GM12874 (cell line): ENCODE measurements at regions not wholly inside any gene's neighbourhood (a gene's known extent, or its start where the extent isn't known, plus 50 kb on each side); places are given as distances from the start of the nearest gene placed in this dataset.

Source experiments
- TF ChIP-seq, protein P1 (sequence below): IDR thresholded peaks from 2 replicates; pipeline ENCODE4 v1.5.1; 2011; ENCODE audit warnings: low read depth, mild to moderate bottlenecking, control low read depth, low read length, moderate library complexity; ENCODE audit not compliant: insufficient read depth

GRCh38 chr20:39210341-39211036 is 248.3 kb downstream of the DHX35 start:
- TF ChIP-seq, protein P1, sequence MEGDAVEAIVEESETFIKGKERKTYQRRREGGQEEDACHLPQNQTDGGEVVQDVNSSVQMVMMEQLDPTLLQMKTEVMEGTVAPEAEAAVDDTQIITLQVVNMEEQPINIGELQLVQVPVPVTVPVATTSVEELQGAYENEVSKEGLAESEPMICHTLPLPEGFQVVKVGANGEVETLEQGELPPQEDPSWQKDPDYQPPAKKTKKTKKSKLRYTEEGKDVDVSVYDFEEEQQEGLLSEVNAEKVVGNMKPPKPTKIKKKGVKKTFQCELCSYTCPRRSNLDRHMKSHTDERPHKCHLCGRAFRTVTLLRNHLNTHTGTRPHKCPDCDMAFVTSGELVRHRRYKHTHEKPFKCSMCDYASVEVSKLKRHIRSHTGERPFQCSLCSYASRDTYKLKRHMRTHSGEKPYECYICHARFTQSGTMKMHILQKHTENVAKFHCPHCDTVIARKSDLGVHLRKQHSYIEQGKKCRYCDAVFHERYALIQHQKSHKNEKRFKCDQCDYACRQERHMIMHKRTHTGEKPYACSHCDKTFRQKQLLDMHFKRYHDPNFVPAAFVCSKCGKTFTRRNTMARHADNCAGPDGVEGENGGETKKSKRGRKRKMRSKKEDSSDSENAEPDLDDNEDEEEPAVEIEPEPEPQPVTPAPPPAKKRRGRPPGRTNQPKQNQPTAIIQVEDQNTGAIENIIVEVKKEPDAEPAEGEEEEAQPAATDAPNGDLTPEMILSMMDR: no peak

GRCh38 chr20:39206899-39207564 is 244.9 kb downstream of the DHX35 start:
- TF ChIP-seq, protein P1: no peak

- TF ChIP-seq, protein P1: no peak
Observed at GRCh38 chr20:39195582-39196021, 233.5 kb downstream of the DHX35 start.

GRCh38 chr20:39190666-39191570 is 228.8 kb downstream of the DHX35 start:
- TF ChIP-seq, protein P1: no peak

DNA sequence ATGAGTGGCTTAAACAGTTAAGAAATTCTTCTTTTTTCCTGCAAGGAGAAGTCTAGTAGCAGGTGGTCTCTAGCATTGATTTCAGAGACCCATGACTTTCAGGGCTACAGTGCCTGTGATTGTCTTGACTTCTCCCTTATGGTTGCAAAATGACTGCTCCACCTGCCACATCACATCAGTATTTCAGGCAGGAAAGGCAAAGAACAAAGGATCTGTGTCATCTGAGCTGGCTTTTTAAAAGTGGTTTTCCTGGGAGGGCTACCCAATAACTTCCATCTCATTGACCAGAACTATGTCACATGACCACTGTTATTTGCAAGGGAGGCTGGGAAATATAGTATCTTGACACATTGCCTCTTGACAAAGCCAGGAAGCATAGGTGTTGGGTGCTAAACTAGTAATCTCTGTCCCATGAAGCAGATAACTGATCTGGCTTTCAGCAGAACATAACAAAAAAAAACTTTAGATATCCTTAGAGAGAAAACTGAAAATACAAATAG is 226.2 kb downstream of the DHX35 start:
- TF ChIP-seq, protein P1: no peak

GRCh38 chr20:39181490-39181889 is 219.3 kb downstream of the DHX35 start:
- TF ChIP-seq, protein P1: no peak

DNA sequence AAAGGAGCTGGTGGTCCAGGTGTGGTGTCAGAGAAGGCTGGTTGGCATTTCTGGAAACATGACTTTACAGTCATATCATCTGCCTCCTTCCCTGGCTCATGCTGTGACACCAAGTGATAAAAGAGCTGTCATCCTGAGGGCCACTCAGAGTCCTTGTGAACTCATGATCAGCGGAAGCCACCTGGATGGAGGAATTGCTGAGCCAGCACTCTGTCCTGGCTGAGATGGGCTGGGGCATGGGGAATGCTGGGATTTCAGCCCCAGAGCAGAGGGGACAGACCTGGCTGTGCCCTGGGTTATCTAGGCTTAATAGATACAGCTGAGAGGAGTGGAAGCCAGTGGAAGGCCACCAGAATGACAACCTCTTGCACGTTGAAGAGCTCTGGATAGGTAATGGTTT is 214.3 kb downstream of the DHX35 start:
- TF ChIP-seq, protein P1: no peak
